ENCODE measurements at regions not wholly inside any gene's neighbourhood (a gene's known extent, or its start where the extent isn't known, plus 50 kb on each side); places are given as distances from the start of the nearest gene placed in this dataset.

DNA sequence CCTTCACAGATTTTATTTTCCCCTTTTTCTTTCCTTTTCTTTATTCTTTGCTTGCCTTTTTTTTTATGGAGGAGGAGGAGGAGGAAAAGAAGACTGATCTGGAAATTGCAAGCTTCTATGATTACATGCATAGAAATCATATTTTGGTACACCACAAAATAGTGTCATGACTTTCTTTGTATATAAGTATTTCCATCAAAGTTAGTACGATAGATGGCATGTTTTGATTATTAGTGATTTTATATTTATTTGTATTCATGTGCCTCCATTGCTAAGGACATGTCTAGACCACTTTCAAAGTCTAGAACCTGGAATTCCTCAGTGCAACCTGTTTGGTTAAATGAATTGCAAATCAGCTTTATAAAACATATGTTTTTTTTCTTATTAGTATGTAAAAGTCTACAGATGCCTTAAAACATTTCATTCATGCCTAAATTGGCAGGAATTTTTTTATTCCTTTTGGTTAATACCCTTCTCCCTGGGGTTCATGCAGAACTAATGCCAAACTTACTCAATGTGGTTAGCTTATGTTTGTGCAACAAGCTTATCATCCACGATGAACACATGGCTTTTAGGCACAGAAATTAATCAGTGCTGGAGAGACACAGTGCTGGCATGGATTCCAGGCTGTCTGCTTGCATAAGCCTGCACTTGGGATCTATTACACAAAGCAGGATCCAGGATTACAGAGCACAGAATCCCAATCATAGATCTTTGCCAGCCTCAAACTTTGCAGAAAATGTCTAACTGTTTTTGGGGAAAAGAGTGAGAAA lies 213.1 kb downstream of the CHRM2 start:
- no peak for DNase-seq (ENCODE audit: low read depth in 1 of 2, low spot score in 1 of 2)
- Histone ChIP-seq H3K4me3 (replicated peaks; ENCODE audit: insufficient read depth, low read length) (no peak overlapping the region), H3K27ac (replicated peaks) (no peak overlapping the region), H3K27me3 (ENCODE audit: insufficient read depth, poor library complexity, severe bottlenecking) (no peaks in the 10 kb centered on the region)
- TF ChIP-seq GABPA (IDR thresholded peaks at IDR 0.05; ENCODE audit: low read depth) (no peak), SPI1 (IDR thresholded peaks at IDR 0.05; ENCODE audit: borderline replicate concordance, low read depth) (no peak)
- TF ChIP-seq, protein P1, sequence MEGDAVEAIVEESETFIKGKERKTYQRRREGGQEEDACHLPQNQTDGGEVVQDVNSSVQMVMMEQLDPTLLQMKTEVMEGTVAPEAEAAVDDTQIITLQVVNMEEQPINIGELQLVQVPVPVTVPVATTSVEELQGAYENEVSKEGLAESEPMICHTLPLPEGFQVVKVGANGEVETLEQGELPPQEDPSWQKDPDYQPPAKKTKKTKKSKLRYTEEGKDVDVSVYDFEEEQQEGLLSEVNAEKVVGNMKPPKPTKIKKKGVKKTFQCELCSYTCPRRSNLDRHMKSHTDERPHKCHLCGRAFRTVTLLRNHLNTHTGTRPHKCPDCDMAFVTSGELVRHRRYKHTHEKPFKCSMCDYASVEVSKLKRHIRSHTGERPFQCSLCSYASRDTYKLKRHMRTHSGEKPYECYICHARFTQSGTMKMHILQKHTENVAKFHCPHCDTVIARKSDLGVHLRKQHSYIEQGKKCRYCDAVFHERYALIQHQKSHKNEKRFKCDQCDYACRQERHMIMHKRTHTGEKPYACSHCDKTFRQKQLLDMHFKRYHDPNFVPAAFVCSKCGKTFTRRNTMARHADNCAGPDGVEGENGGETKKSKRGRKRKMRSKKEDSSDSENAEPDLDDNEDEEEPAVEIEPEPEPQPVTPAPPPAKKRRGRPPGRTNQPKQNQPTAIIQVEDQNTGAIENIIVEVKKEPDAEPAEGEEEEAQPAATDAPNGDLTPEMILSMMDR (IDR thresholded peaks at IDR 0.05; ENCODE audit: insufficient read depth, low read length) = no peak
- TF ChIP-seq, protein P2, sequence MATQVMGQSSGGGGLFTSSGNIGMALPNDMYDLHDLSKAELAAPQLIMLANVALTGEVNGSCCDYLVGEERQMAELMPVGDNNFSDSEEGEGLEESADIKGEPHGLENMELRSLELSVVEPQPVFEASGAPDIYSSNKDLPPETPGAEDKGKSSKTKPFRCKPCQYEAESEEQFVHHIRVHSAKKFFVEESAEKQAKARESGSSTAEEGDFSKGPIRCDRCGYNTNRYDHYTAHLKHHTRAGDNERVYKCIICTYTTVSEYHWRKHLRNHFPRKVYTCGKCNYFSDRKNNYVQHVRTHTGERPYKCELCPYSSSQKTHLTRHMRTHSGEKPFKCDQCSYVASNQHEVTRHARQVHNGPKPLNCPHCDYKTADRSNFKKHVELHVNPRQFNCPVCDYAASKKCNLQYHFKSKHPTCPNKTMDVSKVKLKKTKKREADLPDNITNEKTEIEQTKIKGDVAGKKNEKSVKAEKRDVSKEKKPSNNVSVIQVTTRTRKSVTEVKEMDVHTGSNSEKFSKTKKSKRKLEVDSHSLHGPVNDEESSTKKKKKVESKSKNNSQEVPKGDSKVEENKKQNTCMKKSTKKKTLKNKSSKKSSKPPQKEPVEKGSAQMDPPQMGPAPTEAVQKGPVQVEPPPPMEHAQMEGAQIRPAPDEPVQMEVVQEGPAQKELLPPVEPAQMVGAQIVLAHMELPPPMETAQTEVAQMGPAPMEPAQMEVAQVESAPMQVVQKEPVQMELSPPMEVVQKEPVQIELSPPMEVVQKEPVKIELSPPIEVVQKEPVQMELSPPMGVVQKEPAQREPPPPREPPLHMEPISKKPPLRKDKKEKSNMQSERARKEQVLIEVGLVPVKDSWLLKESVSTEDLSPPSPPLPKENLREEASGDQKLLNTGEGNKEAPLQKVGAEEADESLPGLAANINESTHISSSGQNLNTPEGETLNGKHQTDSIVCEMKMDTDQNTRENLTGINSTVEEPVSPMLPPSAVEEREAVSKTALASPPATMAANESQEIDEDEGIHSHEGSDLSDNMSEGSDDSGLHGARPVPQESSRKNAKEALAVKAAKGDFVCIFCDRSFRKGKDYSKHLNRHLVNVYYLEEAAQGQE (IDR thresholded peaks at IDR 0.05; ENCODE audit: insufficient replicate concordance, low read depth) = no peak

DNA sequence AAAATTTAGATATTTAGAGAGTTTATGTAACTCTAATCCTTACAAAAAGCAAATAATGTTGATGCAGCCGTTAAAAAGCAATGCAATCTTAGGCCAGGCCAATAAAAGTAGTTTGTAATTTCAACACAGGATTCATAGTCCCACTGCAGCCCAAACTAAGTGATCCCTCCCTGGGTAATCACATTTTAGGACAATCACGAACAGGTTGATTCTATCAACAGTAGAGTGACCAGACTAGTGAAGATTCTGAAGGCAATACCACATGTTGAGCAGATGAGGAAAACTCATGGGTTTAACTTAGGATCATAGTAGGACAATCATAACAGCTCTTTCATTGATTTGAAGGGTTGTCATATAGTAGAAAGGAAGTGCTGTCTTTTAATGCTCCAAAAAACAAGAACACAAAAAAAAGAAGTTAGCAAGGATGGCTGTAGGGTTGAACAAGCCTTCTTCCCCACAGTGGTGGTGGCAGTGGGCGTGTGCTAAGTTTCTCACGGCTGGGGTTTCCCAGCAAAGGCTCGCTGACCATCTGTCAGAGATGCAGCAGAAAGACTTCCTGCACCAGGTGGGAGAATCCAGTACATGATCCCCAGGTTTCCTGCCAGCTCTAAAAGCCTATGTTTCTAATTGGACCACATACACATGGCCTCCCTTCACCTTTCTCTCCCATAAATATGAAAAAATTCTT lies 212.2 kb downstream of the CHRM2 start:
- TF ChIP-seq, protein P1 (IDR thresholded peaks at IDR 0.05; ENCODE audit: insufficient read depth, low read length) = no peak
- TF ChIP-seq POLR2AphosphoS5 (IDR thresholded peaks at IDR 0.05; ENCODE audit: low read depth) (no peak), GABPA (IDR thresholded peaks at IDR 0.05; ENCODE audit: low read depth) (no peak), SPI1 (IDR thresholded peaks at IDR 0.05; ENCODE audit: borderline replicate concordance, low read depth) (no peak)
- TF ChIP-seq, protein P2 (IDR thresholded peaks at IDR 0.05; ENCODE audit: insufficient replicate concordance, low read depth) = no peak
- no peak overlapping the region for H3K4me3 ChIP-seq (replicated peaks; ENCODE audit: insufficient read depth, low read length)
- no peak for DNase-seq (ENCODE audit: low read depth in 1 of 2, low spot score in 1 of 2)
- no peaks in the 10 kb centered on the region for H3K27me3 ChIP-seq (ENCODE audit: insufficient read depth, poor library complexity, severe bottlenecking)
- H3K27ac ChIP-seq (replicated peaks) = no peak overlapping the region

DNA sequence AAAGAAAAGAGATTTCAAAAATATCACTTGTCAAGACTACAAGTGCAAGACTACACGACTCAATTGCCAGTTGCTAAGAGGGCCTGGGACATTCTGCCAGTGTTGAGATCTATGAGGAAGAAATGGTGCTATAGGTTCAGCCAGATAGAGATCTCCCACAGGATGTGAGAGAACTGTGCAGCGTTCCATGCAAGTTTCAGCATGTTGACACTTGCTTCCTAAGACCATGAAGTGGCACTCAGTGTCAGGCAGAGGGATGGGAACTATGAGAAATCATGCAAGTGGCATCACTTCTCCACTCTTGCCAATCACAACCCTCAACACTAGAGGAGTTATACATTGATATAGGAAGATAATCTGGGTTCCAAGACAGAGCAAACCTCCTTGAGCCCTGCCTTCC lies 210.3 kb downstream of the CHRM2 start:
- DNase-seq (ENCODE audit: low read depth in 1 of 2, low spot score in 1 of 2) = no peak

More for the DNA sequence above, 210.3 kb downstream of the CHRM2 start:
- no peak for TF ChIP-seq POLR2AphosphoS5 (IDR thresholded peaks at IDR 0.05; ENCODE audit: low read depth)
- TF ChIP-seq GABPA (IDR thresholded peaks at IDR 0.05; ENCODE audit: low read depth) = no peak
- TF ChIP-seq, protein P1 (IDR thresholded peaks at IDR 0.05; ENCODE audit: insufficient read depth, low read length) = no peak
- TF ChIP-seq, protein P2 (IDR thresholded peaks at IDR 0.05; ENCODE audit: insufficient replicate concordance, low read depth) = no peak
- no peak for TF ChIP-seq SPI1 (IDR thresholded peaks at IDR 0.05; ENCODE audit: borderline replicate concordance, low read depth)
- Histone ChIP-seq H3K27ac (replicated peaks) (no peak overlapping the region), H3K27me3 (ENCODE audit: insufficient read depth, poor library complexity, severe bottlenecking) (no peaks in the 10 kb centered on the region), H3K4me3 (replicated peaks; ENCODE audit: insufficient read depth, low read length) (no peak overlapping the region)
